GM12878 (cell line): ENCODE measurements at regions not wholly inside any gene's neighbourhood (a gene's known extent, or its start where the extent isn't known, plus 50 kb on each side); places are given as distances from the start of the nearest gene placed in this dataset.

Experiments
- ATAC-seq: fragments of 200-7000 bp; cut with Tn5 transposase; 3 replicates; pipeline ENCODE4 v1.9.1; 2020; ENCODE audit warnings: mild to moderate bottlenecking, moderate library complexity
- BruUV-seq: library from RNA; stranded (reverse); fragments of 400-500 nt; replicated peaks from 2 replicates; lab custom pipeline; 2021; lab: Mats Ljungman, UMichigan
- CTCF ChIA-PET: fragments of 300-600 bp; sonication (Branson Sonifier 250); formaldehyde crosslinking; extraction: SDS; loops from one replicate; lab custom pipeline; 2021; ENCODE audit warnings: inconsistent platforms; lab: Yijun Ruan, JAX
- POLR2A ChIA-PET: fragments of 350-600 bp; formaldehyde crosslinking; extraction: SDS; loops from one replicate; lab custom pipeline; 2021; ENCODE audit warnings: inconsistent platforms; lab: Charles Lee
- RAD21 ChIA-PET: fragments of 300-600 bp; sonication (Branson Sonifier 250); formaldehyde crosslinking; loops from one replicate; lab custom pipeline; 2023; ENCODE audit warnings: antibody characterized with exemption; ENCODE audit not compliant: unreplicated experiment; lab: Charles Lee
- SMC1A ChIA-PET: fragments of 300-600 bp; sonication (Branson Sonifier 250); formaldehyde crosslinking; loops from one replicate; lab custom pipeline; 2023; ENCODE audit not compliant: unreplicated experiment, uncharacterized antibody; lab: Charles Lee
- DNase-seq: peaks from one replicate; pipeline ENCODE4 v3.0.0-alpha.2; 2011; ENCODE audit warnings: low read depth, low spot score
- FAIRE-seq: peaks from 3 replicates; lab custom pipeline; 2011; peaks lifted over from hg19 to GRCh38; lab: Jason Lieb, UNC
- H2AFZ ChIP-seq: 2 replicates; pipeline ENCODE4 v1.6.0; 2011; ENCODE audit warnings: low read depth, low read length, control low read depth; ENCODE audit not compliant: control insufficient read depth
- H3K27ac ChIP-seq: 2 replicates; pipeline ENCODE4 v1.5.1; 2011; ENCODE audit warnings: control low read depth; ENCODE audit not compliant: control insufficient read depth, insufficient read depth
- H3K27me3 ChIP-seq, 2 experiments: replicated peaks in 1 of 2; 2 replicates each; pipeline versions ENCODE4 v1.6.0 to v1.6.1; 2011; ENCODE audit warnings: low read length in 1 of 2; ENCODE audit not compliant: control insufficient read depth in 2 of 2, insufficient read depth in 2 of 2
- H3K36me3 ChIP-seq, 2 experiments: 2 replicates each; pipeline ENCODE4 v1.5.1; 2011; ENCODE audit warnings: low read length in 1 of 2; ENCODE audit not compliant: control insufficient read depth in 2 of 2, insufficient read depth in 2 of 2
- H3K4me1 ChIP-seq: 2 replicates; pipeline ENCODE4 v1.6.1; 2011; ENCODE audit warnings: mild to moderate bottlenecking, low read length, moderate library complexity, mixed read lengths; ENCODE audit not compliant: control insufficient read depth, insufficient read depth
- H3K4me2 ChIP-seq: 2 replicates; pipeline ENCODE4 v1.6.0; 2011; ENCODE audit warnings: control low read depth; ENCODE audit not compliant: control insufficient read depth, insufficient read depth
- H3K4me3 ChIP-seq: fragments of 200-600 bp; sonication (generic); 2 replicates; pipeline ENCODE4 v1.5.1; 2016
- H3K79me2 ChIP-seq: 2 replicates; pipeline ENCODE4 v1.6.0; 2011; ENCODE audit warnings: low read length; ENCODE audit not compliant: control insufficient read depth, insufficient read depth
- H3K9ac ChIP-seq: 2 replicates; pipeline ENCODE4 v1.8.0; 2011; ENCODE audit warnings: low read length, control low read depth, mixed read lengths; ENCODE audit not compliant: control insufficient read depth, insufficient read depth
- H3K9me3 ChIP-seq: replicated peaks from 3 replicates; pipeline ENCODE4 v1.5.1; 2011; ENCODE audit warnings: mild to moderate bottlenecking, low read length; ENCODE audit not compliant: control insufficient read depth, insufficient read depth
- H4K20me1 ChIP-seq: 2 replicates; pipeline ENCODE4 v1.6.0; 2011; ENCODE audit not compliant: control insufficient read depth, insufficient read depth
- CBX3 ChIP-seq: fragments of 200-600 bp; sonication (generic); IDR thresholded peaks from 2 replicates; pipeline ENCODE4 v1.6.1; 2016; ENCODE audit warnings: low read depth, borderline replicate concordance
- CHD2 ChIP-seq: IDR thresholded peaks from 2 replicates; pipeline ENCODE4 v1.6.1; 2011; ENCODE audit warnings: low read depth, low read length, improper control_type of control experiment, borderline replicate concordance
- IRF4 ChIP-seq: IDR thresholded peaks from 2 replicates; pipeline ENCODE4 v1.6.1; 2011; ENCODE audit warnings: low read depth, low read length
- NFIC ChIP-seq: IDR thresholded peaks from 2 replicates; pipeline ENCODE4 v1.6.1; 2012; ENCODE audit warnings: low read depth, mild to moderate bottlenecking, inconsistent platforms, low read length, moderate library complexity
- POLR2AphosphoS2 ChIP-seq: IDR thresholded peaks from 2 replicates; pipeline ENCODE4 v1.6.1; 2011; ENCODE audit warnings: low read depth, mild to moderate bottlenecking, low read length, improper control_type of control experiment, moderate library complexity
- POU2F2 ChIP-seq: IDR thresholded peaks from 3 replicates; pipeline ENCODE4 v1.6.1; 2011; ENCODE audit warnings: low read depth, mild to moderate bottlenecking, low read length, borderline replicate concordance
- SMARCA5 ChIP-seq: fragments of 450-650 bp; IDR thresholded peaks from 2 replicates; pipeline ENCODE4 v1.6.1; 2017; ENCODE audit warnings: mild to moderate bottlenecking
- TARDBP ChIP-seq: IDR thresholded peaks from 2 replicates; pipeline ENCODE4 v1.6.1; 2016; ENCODE audit warnings: borderline replicate concordance
- WGBS: methylation state at CpG from one replicate; pipeline ENCODE4 v1.1.6; 2016; ENCODE audit warnings: low lambda C conversion rate; ENCODE audit not compliant: insufficient replicate concordance, insufficient coverage; ENCODE audit errors: missing lambda C conversion rate; 5-methylcytosine and 5-hydroxymethylcytosine counted together
- in situ Hi-C: fragments of 300-500 bp; cut with MboI; formaldehyde crosslinking; loops from 9 replicates; pipeline ENCODE4 v1.14.3; 2018; ENCODE audit warnings: mixed read lengths
- intact Hi-C: fragments of 100-400 bp; cut with micrococcal nuclease; formaldehyde crosslinking; loops from one replicate; pipeline ENCODE4 v1.14.2; 2022; ENCODE audit not compliant: unreplicated experiment

GRCh38 chr14:98953551-98954348 lies 318.2 kb downstream of the BCL11B start:
- Histone ChIP-seq H3K27ac (no peak overlapping the region), H3K9me3 (no peaks in the 10 kb centered on the region; the same call in 2 of the 3 replicates), H3K4me2 (no peak overlapping the region), H4K20me1 (no peaks in the 10 kb centered on the region), H3K9ac (no peak overlapping the region), H3K27me3 (no peaks in the 10 kb centered on the region), H3K4me1 (no peaks in the 10 kb centered on the region), H3K79me2 (no peaks in the 10 kb centered on the region), H2AFZ (no peak overlapping the region), H3K4me3 (no peak overlapping the region), H3K36me3 (no peaks in the 10 kb centered on the region)
- FAIRE-seq (no peak), ATAC-seq (no peak), DNase-seq (no peak)
- intact Hi-C loops, result no loop called here
- WGBS, result 46% methylated on average over 20 of the region's 20 CpGs
- in situ Hi-C loops, result no loop called here
- no TSS peak for BruUV-seq
- SMC1A ChIA-PET, result no interaction called here
- CTCF ChIA-PET, result interaction anchor here (0.7 kb wide), 1 partner anchor 343 kb away, joined by 3 read pairs; no protein-coding TSS in a partner anchor
- TF ChIP-seq POU2F2 (no peak), TARDBP (no peak), IRF4 (no peak), SMARCA5 (no peak), NFIC (no peak), CHD2 (no peak), CBX3 (no peak), POLR2AphosphoS2 (no peak)
- RAD21 ChIA-PET, result no interaction called here
- POLR2A ChIA-PET, result no interaction called here
